CD8-positive, alpha-beta memory T cell (primary cell): ENCODE measurements at regions not wholly inside any gene's neighbourhood (a gene's known extent, or its start where the extent isn't known, plus 50 kb on each side); places are given as distances from the start of the nearest gene placed in this dataset.
"Not testable (repeated sequence)": the region's sequence is repeated elsewhere in the genome, so short reads cannot be mapped to it uniquely, and the experiment has no call there.

Experiments
- CTCF ChIA-PET: fragments of 350-600 bp; sonication (Branson Sonifier 250); formaldehyde crosslinking; loops from one replicate; lab custom pipeline; 2021; ENCODE audit warnings: antibody characterized with exemption; lab: Charles Lee
- POLR2A ChIA-PET: fragments of 350-600 bp; sonication (Branson Sonifier 250); formaldehyde crosslinking; loops from one replicate; lab custom pipeline; 2021; ENCODE audit warnings: antibody characterized with exemption; lab: Charles Lee
- DNase-seq, 5 donors: peaks; one replicate each; pipeline versions ENCODE4 v3.0.0 to v3.0.0-alpha.2; 2020 to 2022; ENCODE audit warnings: mixed read lengths in 1 of 5
- H3K27ac ChIP-seq: one replicate; pipeline ENCODE4 v1.7.0; 2013; ENCODE audit warnings: low read depth, mild to moderate bottlenecking, low read length, moderate library complexity
- H3K27me3 ChIP-seq: 2 replicates; pipeline ENCODE4 v1.7.0; 2013; ENCODE audit warnings: low read length, mild to moderate bottlenecking; ENCODE audit not compliant: insufficient read depth, poor library complexity, severe bottlenecking
- H3K36me3 ChIP-seq: 2 replicates; pipeline ENCODE4 v1.7.0; 2013; ENCODE audit warnings: mild to moderate bottlenecking, low read length, moderate library complexity; ENCODE audit not compliant: insufficient read depth
- H3K4me1 ChIP-seq: 2 replicates; pipeline ENCODE4 v1.7.0; 2013; ENCODE audit warnings: mild to moderate bottlenecking, low read length, moderate library complexity; ENCODE audit not compliant: insufficient read depth
- H3K4me3 ChIP-seq: 2 replicates; pipeline ENCODE4 v1.7.0; 2013; ENCODE audit warnings: mild to moderate bottlenecking, low read length
- H3K9me3 ChIP-seq: 2 replicates; pipeline ENCODE4 v1.7.0; 2013; ENCODE audit warnings: mild to moderate bottlenecking, low read length
- H3K27ac Mint-ChIP-seq, 8 donors: one replicate each; pipeline ENCODE4 v1.8.0; 2020 to 2021; ENCODE audit warnings: mixed read lengths in 8 of 8, mild to moderate bottlenecking in 6 of 8, inconsistent platforms in 3 of 8, moderate library complexity in 3 of 8
- H3K27me3 Mint-ChIP-seq, 2 donors: one replicate each; pipeline ENCODE4 v1.8.0; 2020 to 2021; ENCODE audit warnings: mixed read lengths in 2 of 2, mild to moderate bottlenecking in 1 of 2, moderate library complexity in 1 of 2
- H3K36me3 Mint-ChIP-seq, 3 donors: one replicate each; pipeline ENCODE4 v1.8.0; 2020 to 2021; ENCODE audit warnings: mixed read lengths in 3 of 3, inconsistent platforms in 1 of 3, mild to moderate bottlenecking in 1 of 3
- H3K4me1 Mint-ChIP-seq, 3 donors: one replicate each; pipeline ENCODE4 v1.8.0; 2020 to 2021; ENCODE audit warnings: mixed read lengths in 3 of 3, inconsistent platforms in 1 of 3, mild to moderate bottlenecking in 1 of 3
- H3K4me3 Mint-ChIP-seq, 7 donors: one replicate each; pipeline ENCODE4 v1.8.0; 2020 to 2021; ENCODE audit warnings: mixed read lengths in 7 of 7, mild to moderate bottlenecking in 6 of 7, moderate library complexity in 4 of 7, inconsistent platforms in 2 of 7
- H3K9me3 Mint-ChIP-seq, 5 donors: one replicate each; pipeline ENCODE4 v1.8.0; 2020 to 2022; ENCODE audit warnings: mixed read lengths in 5 of 5, mild to moderate bottlenecking in 3 of 5, moderate library complexity in 2 of 5, inconsistent platforms in 1 of 5

- Mint-ChIP-seq H3K9me3 (peaks cover 3 to 18% (median 8%) of the 10 kb centered on the region in 5 donors), H3K4me1 (no peaks in the 10 kb centered on the region), H3K27me3 (no peaks in the 10 kb centered on the region), H3K36me3 (no peaks in the 10 kb centered on the region), H3K27ac (no peak overlapping the region), H3K4me3 (no peak overlapping the region)
- no peak for DNase-seq
- Histone ChIP-seq H3K9me3 (no peaks in the 10 kb centered on the region), H3K4me1 (no peaks in the 10 kb centered on the region), H3K27ac (no peak overlapping the region), H3K36me3 (no peaks in the 10 kb centered on the region), H3K4me3 (no peak overlapping the region), H3K27me3 (no peaks in the 10 kb centered on the region)
- ChIA-PET CTCF (no interaction called here), POLR2A (no interaction called here)
These were observed 121.7 kb downstream of the SLITRK5 start for GRCh38 chr13:87792878-87793277.

DNA sequence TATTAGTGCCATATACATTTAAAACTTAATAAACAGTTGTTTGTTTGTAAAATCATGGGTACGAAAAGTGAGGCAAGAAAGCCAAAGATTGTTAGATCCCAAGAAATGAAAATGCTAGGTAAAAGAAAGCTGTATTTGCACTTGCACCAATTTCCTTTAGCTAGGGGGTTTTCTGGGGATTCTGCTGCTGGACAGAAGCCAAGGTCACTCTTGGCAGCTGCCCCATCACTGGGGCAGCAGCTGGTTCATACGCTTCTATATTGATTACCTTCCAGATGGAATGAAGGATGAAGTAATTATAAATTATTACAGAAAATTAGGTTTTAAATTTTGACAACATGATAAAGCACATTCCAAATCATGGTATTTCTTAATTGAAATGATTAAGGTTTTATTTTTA is 127.4 kb downstream of the SLITRK5 start:
- Histone ChIP-seq H3K9me3 (no peaks in the 10 kb centered on the region), H3K36me3 (no peaks in the 10 kb centered on the region), H3K27me3 (no peaks in the 10 kb centered on the region), H3K27ac (no peak overlapping the region), H3K4me1 (no peaks in the 10 kb centered on the region), H3K4me3 (no peak overlapping the region)
- Mint-ChIP-seq H3K27me3 (no peaks in the 10 kb centered on the region), H3K36me3 (no peaks in the 10 kb centered on the region), H3K4me3 (no peak overlapping the region), H3K27ac (no peak overlapping the region), H3K9me3 (peaks cover 0 to 7% (median 2%) of the 10 kb centered on the region in 5 donors), H3K4me1 (no peaks in the 10 kb centered on the region)
- POLR2A ChIA-PET = no interaction called here
- DNase-seq = no peak
- CTCF ChIA-PET = no interaction called here

DNA sequence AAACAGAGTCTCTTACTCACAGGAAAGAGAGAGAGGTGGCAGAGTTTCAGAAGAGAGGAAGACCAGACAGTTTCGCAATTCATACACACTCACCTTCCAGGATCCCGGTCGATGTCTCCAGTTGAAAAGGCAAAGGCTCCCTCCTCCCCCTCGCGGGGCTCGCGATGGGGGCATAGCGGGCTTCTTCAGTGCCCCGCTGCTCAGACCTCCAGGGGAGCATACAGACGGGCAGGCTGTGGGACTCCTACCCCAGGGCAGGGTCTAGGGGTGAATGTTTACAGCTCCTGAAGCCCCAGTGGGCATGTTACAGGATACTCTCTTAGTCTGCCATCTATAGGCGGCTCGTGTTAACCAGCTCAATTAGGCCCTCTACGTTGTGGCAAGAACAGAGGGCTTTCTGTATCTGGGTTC is 139.2 kb downstream of the SLITRK5 start:
- Mint-ChIP-seq H3K4me1 (no peaks in the 10 kb centered on the region), H3K27ac (no peak overlapping the region), H3K27me3 (no peaks in the 10 kb centered on the region), H3K4me3 (no peak overlapping the region), H3K9me3 (peaks cover 2 to 21% (median 8%) of the 10 kb centered on the region in 5 donors), H3K36me3 (no peaks in the 10 kb centered on the region)
- POLR2A ChIA-PET = no interaction called here
- H3K27me3 ChIP-seq = no peaks in the 10 kb centered on the region
- no peaks in the 10 kb centered on the region for H3K9me3 ChIP-seq
- no peak overlapping the region for H3K27ac ChIP-seq
- H3K4me1 ChIP-seq = no peaks in the 10 kb centered on the region
- no peak for DNase-seq
- CTCF ChIA-PET = no interaction called here
- no peak overlapping the region for H3K4me3 ChIP-seq
- no peaks in the 10 kb centered on the region for H3K36me3 ChIP-seq

- no peak overlapping the region for H3K27ac Mint-ChIP-seq
- no peak for DNase-seq
- Histone ChIP-seq H3K4me1 (no peaks in the 10 kb centered on the region), H3K9me3 (no peaks in the 10 kb centered on the region), H3K27ac (no peak overlapping the region), H3K36me3 (no peaks in the 10 kb centered on the region), H3K4me3 (no peak overlapping the region), H3K27me3 (no peaks in the 10 kb centered on the region)
- H3K36me3 Mint-ChIP-seq = no peaks in the 10 kb centered on the region
- no peaks in the 10 kb centered on the region for H3K27me3 Mint-ChIP-seq
- H3K4me3 Mint-ChIP-seq = no peak overlapping the region
- H3K9me3 Mint-ChIP-seq = peaks cover 2 to 24% (median 6%) of the 10 kb centered on the region in 5 donors
- H3K4me1 Mint-ChIP-seq = no peaks in the 10 kb centered on the region
- ChIA-PET POLR2A (no interaction called here), CTCF (no interaction called here)
These were observed 139.8 kb downstream of the SLITRK5 start for GRCh38 chr13:87810920-87811344.

GRCh38 chr13:87814403-87814802 is 143.2 kb downstream of the SLITRK5 start:
- Mint-ChIP-seq H3K4me1 (no peaks in the 10 kb centered on the region), H3K36me3 (no peaks in the 10 kb centered on the region), H3K9me3 (peaks cover 2 to 16% (median 6%) of the 10 kb centered on the region in 5 donors), H3K27ac (no peak overlapping the region), H3K4me3 (no peak overlapping the region), H3K27me3 (no peaks in the 10 kb centered on the region)
- Histone ChIP-seq H3K27me3 (no peaks in the 10 kb centered on the region), H3K27ac (no peak overlapping the region), H3K4me3 (no peak overlapping the region), H3K36me3 (no peaks in the 10 kb centered on the region), H3K9me3 (no peaks in the 10 kb centered on the region), H3K4me1 (no peaks in the 10 kb centered on the region)
- ChIA-PET CTCF (no interaction called here), POLR2A (no interaction called here)
- DNase-seq = no peak

DNA sequence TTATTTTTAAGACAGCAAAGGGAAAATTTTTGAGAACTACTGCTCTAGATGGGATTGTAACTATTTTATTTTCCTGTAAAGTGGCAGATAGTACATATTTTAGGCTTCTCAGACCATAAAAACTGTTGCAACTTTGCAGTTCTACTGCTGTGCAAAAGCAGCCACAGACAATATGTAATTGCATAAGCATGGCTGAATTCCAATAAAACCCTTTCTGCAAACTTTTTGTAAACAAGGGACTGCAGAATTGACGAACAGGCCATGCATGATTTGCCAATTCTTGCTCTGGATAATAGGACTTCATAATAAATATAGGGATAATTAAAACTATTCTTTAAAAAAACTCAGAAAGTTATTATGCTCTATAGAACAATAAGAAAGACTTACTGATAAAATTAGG is 149.1 kb downstream of the SLITRK5 start:
- peaks cover 0 to 27% (median 5%) of the 10 kb centered on the region in 5 donors for H3K9me3 Mint-ChIP-seq
- no peak for DNase-seq
- Histone ChIP-seq H3K4me1 (no peaks in the 10 kb centered on the region), H3K27me3 (no peaks in the 10 kb centered on the region), H3K36me3 (no peaks in the 10 kb centered on the region), H3K4me3 (no peak overlapping the region), H3K9me3 (no peaks in the 10 kb centered on the region), H3K27ac (no peak overlapping the region)
- no peaks in the 10 kb centered on the region for H3K36me3 Mint-ChIP-seq
- H3K27ac Mint-ChIP-seq = no peak overlapping the region
- no peak overlapping the region for H3K4me3 Mint-ChIP-seq
- ChIA-PET POLR2A (no interaction called here), CTCF (no interaction called here)
- H3K27me3 Mint-ChIP-seq = peaks cover 0 to 3% of the 10 kb centered on the region in 2 donors
- no peaks in the 10 kb centered on the region for H3K4me1 Mint-ChIP-seq

DNA sequence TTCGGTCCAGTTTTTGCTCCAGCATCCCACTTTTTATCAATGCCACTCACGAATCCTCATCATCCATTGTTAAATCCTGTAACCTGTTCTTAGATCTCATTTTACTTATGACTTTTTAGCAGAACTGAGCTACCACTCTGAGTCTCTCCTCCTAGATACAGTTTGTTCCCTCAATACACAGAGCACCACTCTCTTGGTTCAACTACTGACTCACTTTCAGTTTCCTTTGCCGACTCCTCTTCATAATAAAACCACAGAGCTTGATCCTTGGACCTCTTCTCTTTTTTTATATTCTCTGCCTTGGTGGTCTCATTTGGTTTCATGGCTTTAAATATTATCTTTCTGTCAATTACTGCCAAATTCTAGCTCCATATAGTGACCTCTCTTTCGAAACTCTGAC is 150.3 kb downstream of the SLITRK5 start:
- H3K36me3 ChIP-seq = no peaks in the 10 kb centered on the region
- H3K27ac Mint-ChIP-seq = peak overlapping the region in 2 of 8 donors; percentile 17 to 27
- H3K4me3 ChIP-seq = no peak overlapping the region
- no peaks in the 10 kb centered on the region for H3K4me1 Mint-ChIP-seq
- H3K27me3 ChIP-seq = no peaks in the 10 kb centered on the region
- H3K4me1 ChIP-seq = no peaks in the 10 kb centered on the region
- CTCF ChIA-PET = no interaction called here
- no peak for DNase-seq
- H3K36me3 Mint-ChIP-seq = no peaks in the 10 kb centered on the region
- peaks cover 2 to 24% (median 6%) of the 10 kb centered on the region in 5 donors for H3K9me3 Mint-ChIP-seq
- peaks cover 0 to 4% of the 10 kb centered on the region in 2 donors for H3K27me3 Mint-ChIP-seq
- H3K4me3 Mint-ChIP-seq = no peak overlapping the region
- H3K27ac ChIP-seq = no peak overlapping the region
- H3K9me3 ChIP-seq = no peaks in the 10 kb centered on the region
- POLR2A ChIA-PET = no interaction called here

- H3K4me1 Mint-ChIP-seq, H3K4me1 ChIP-seq, CTCF ChIA-PET, DNase-seq, POLR2A ChIA-PET, H3K9me3 ChIP-seq, H3K27ac Mint-ChIP-seq, H3K36me3 ChIP-seq, H3K27me3 Mint-ChIP-seq, H3K27ac ChIP-seq, H3K36me3 Mint-ChIP-seq, H3K4me3 Mint-ChIP-seq, H3K4me3 ChIP-seq, H3K27me3 ChIP-seq: not testable (repeated sequence)
- H3K9me3 Mint-ChIP-seq = peaks cover 2 to 22% (median 5%) of the 10 kb centered on the region in 5 donors
These were observed 155.1 kb downstream of the SLITRK5 start for GRCh38 chr13:87826301-87826700.

GRCh38 chr13:87827479-87827878 is 156.3 kb downstream of the SLITRK5 start:
- no peaks in the 10 kb centered on the region for H3K36me3 ChIP-seq
- Mint-ChIP-seq H3K4me3 (no peak overlapping the region), H3K36me3 (no peaks in the 10 kb centered on the region), H3K9me3 (peaks cover 0 to 22% (median 5%) of the 10 kb centered on the region in 5 donors), H3K27me3 (peaks cover 0 to 2% of the 10 kb centered on the region in 2 donors), H3K4me1 (no peaks in the 10 kb centered on the region), H3K27ac (no peak overlapping the region)
- no peak overlapping the region for H3K27ac ChIP-seq
- ChIA-PET POLR2A (no interaction called here), CTCF (no interaction called here)
- H3K27me3 ChIP-seq = no peaks in the 10 kb centered on the region
- no peak overlapping the region for H3K4me3 ChIP-seq
- no peaks in the 10 kb centered on the region for H3K4me1 ChIP-seq
- H3K9me3 ChIP-seq = no peaks in the 10 kb centered on the region
- no peak for DNase-seq
